CD14-positive monocyte (primary cell): ENCODE measurements at regions not wholly inside any gene's neighbourhood (a gene's known extent, or its start where the extent isn't known, plus 50 kb on each side); places are given as distances from the start of the nearest gene placed in this dataset.

Source experiments
- DNase-seq, 3 donors: peaks; one replicate each; pipeline ENCODE4 v3.0.0-alpha.2; 2011 to 2022
- H2AFZ ChIP-seq: 2 replicates; pipeline ENCODE4 v1.6.0; 2012; ENCODE audit warnings: mild to moderate bottlenecking, low read depth, low read length, inconsistent platforms; ENCODE audit not compliant: insufficient read depth, poor library complexity, severe bottlenecking
- H3K27ac ChIP-seq, 2 donors: 1 replicate in 1 of 2; 2 replicates in 1 of 2; pipeline ENCODE4 v1.5.1; 2012 to 2013; ENCODE audit warnings: low read length in 2 of 2, control low read depth in 1 of 2, inconsistent platforms in 1 of 2, low read depth in 1 of 2, mild to moderate bottlenecking in 1 of 2
- H3K27me3 ChIP-seq, 2 donors: one replicate each; pipeline versions ENCODE4 v1.6.0 to v1.6.1; 2011 to 2013; ENCODE audit warnings: low read length in 2 of 2; ENCODE audit not compliant: control insufficient read depth in 2 of 2, insufficient read depth in 2 of 2
- H3K36me3 ChIP-seq, 2 donors: replicated peaks in 1 of 2; 1 replicate in 1 of 2; 2 replicates in 1 of 2; pipeline versions ENCODE4 v1.5.1 to v1.6.1; 2012 to 2013; ENCODE audit warnings: low read length in 2 of 2, control low read depth in 1 of 2, inconsistent platforms in 1 of 2, mild to moderate bottlenecking in 1 of 2; ENCODE audit not compliant: insufficient read depth in 2 of 2, control insufficient read depth in 1 of 2
- H3K4me1 ChIP-seq, 2 donors: 1 replicate in 1 of 2; 2 replicates in 1 of 2; pipeline versions ENCODE4 v1.5.1 to v1.6.1; 2012 to 2013; ENCODE audit warnings: low read length in 2 of 2, control low read depth in 1 of 2, inconsistent platforms in 1 of 2, mild to moderate bottlenecking in 1 of 2, moderate library complexity in 1 of 2; ENCODE audit not compliant: insufficient read depth in 2 of 2, control insufficient read depth in 1 of 2
- H3K4me2 ChIP-seq: replicated peaks from 2 replicates; pipeline ENCODE3; 2012; ENCODE audit warnings: low read length, moderate library complexity, mild to moderate bottlenecking; ENCODE audit not compliant: poor library complexity, severe bottlenecking; ENCODE audit errors: extremely low read depth
- H3K4me3 ChIP-seq, 3 experiments: fragments of 200-600 bp in 1 of 3; sonication (generic) in 1 of 3; replicated peaks in 1 of 3; 1 replicate in 2 of 3; 2 replicates in 1 of 3; pipeline ENCODE4 v1.5.1; 2011 to 2013; ENCODE audit warnings: low read length in 3 of 3, mild to moderate bottlenecking in 3 of 3, control low read depth in 2 of 3, low read depth in 2 of 3, inconsistent platforms in 1 of 3, moderate library complexity in 1 of 3
- H3K79me2 ChIP-seq: 2 replicates; pipeline ENCODE4 v1.6.0; 2012; ENCODE audit warnings: mild to moderate bottlenecking, control low read depth, inconsistent platforms, low read length, moderate library complexity; ENCODE audit not compliant: insufficient read depth
- H3K9ac ChIP-seq: 2 replicates; pipeline ENCODE4 v1.6.0; 2017; ENCODE audit warnings: low read length, mild to moderate bottlenecking; ENCODE audit not compliant: insufficient read depth, poor library complexity, severe bottlenecking
- H3K9me3 ChIP-seq, 2 donors: replicated peaks in 1 of 2; 1 replicate in 1 of 2; 2 replicates in 1 of 2; pipeline versions ENCODE4 v1.5.1 to v1.6.1; 2012 to 2013; ENCODE audit warnings: low read length in 2 of 2, control low read depth in 1 of 2; ENCODE audit not compliant: control insufficient read depth in 1 of 2, insufficient read depth in 1 of 2
- H4K20me1 ChIP-seq: 2 replicates; pipeline ENCODE4 v1.6.0; 2012; ENCODE audit warnings: mild to moderate bottlenecking, low read length, control low read depth, moderate library complexity; ENCODE audit not compliant: insufficient read depth
- H3K27ac Mint-ChIP-seq, 7 donors: one replicate each; pipeline ENCODE4 v1.8.0; 2020; ENCODE audit warnings: mild to moderate bottlenecking in 7 of 7, mixed read lengths in 7 of 7, moderate library complexity in 6 of 7, inconsistent platforms in 2 of 7
- H3K27me3 Mint-ChIP-seq, 3 donors: one replicate each; pipeline ENCODE4 v1.8.0; 2021 to 2022; ENCODE audit warnings: low read depth in 3 of 3, mild to moderate bottlenecking in 3 of 3, mixed read lengths in 3 of 3, moderate library complexity in 3 of 3, inconsistent platforms in 1 of 3
- H3K36me3 Mint-ChIP-seq, 2 donors: one replicate each; pipeline ENCODE4 v1.8.0; 2020; ENCODE audit warnings: mixed read lengths in 2 of 2, inconsistent platforms in 1 of 2, mild to moderate bottlenecking in 1 of 2
- H3K4me1 Mint-ChIP-seq: one replicate; pipeline ENCODE4 v1.8.0; 2020; ENCODE audit warnings: mild to moderate bottlenecking, mixed read lengths
- H3K4me3 Mint-ChIP-seq, 2 donors: one replicate each; pipeline ENCODE4 v1.8.0; 2020; ENCODE audit warnings: mild to moderate bottlenecking in 2 of 2, mixed read lengths in 2 of 2, moderate library complexity in 1 of 2
- H3K9me3 Mint-ChIP-seq, 7 donors: one replicate each; pipeline ENCODE4 v1.8.0; 2020 to 2022; ENCODE audit warnings: mixed read lengths in 7 of 7, mild to moderate bottlenecking in 6 of 7, moderate library complexity in 6 of 7, inconsistent platforms in 2 of 7
- WGBS: methylation state at CpG from one replicate; pipeline ENCODE4 v1.1.5; 2013; ENCODE audit warnings: missing lambda C conversion rate; ENCODE audit not compliant: insufficient coverage; 5-methylcytosine and 5-hydroxymethylcytosine counted together
- intact Hi-C, 2 donors: fragments of 100-400 bp; cut with micrococcal nuclease; formaldehyde crosslinking; loops; one replicate each; pipeline versions ENCODE4 v1.15.0 to v1.15.1; 2023
- TF ChIP-seq, protein P1 (sequence below): fragments of 200-600 bp; IDR thresholded peaks from one replicate; pipeline ENCODE4 v1.8.0; 2022; ENCODE audit warnings: antibody characterized with exemption, mild to moderate bottlenecking

DNA sequence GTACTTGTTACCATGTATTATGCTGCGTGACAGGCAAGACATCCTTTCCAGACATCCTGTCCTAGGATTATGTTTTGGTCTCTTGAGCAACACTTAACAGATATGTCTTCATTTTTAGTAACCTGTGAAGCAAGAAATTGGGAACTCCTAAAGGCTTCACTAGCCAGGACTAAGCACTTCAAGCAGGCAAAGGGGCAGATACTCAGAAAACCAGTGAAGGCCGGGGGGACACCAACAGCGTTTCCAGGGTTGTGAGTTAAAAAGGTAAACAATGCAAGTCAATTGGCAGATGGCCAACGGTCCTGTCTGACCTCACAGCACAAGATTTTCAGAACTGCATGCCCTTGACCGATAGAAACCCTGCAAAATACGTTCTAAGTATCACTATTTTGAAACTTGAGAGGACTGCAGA lies 77.6 kb upstream of the SFMBT2 start:
- Histone ChIP-seq H3K9ac (no peak overlapping the region), H3K4me2 (no peak overlapping the region), H3K4me3 (no peak overlapping the region), H3K79me2 (no peaks in the 10 kb centered on the region), H3K9me3 (no peaks in the 10 kb centered on the region), H3K36me3 (no peaks in the 10 kb centered on the region), H3K4me1 (peaks cover 66 to 78% of the 10 kb centered on the region in 2 donors), H3K27me3 (no peaks in the 10 kb centered on the region), H4K20me1 (no peaks in the 10 kb centered on the region), H2AFZ (peak overlapping the region; percentile 8), H3K27ac (no peak overlapping the region)
- WGBS: 20% methylated on average over 1 of the region's 6 CpGs
- Mint-ChIP-seq H3K9me3 (peaks cover 0 to 4% (median 0%) of the 10 kb centered on the region in 7 donors), H3K27me3 (no peaks in the 10 kb centered on the region), H3K27ac (peak overlapping the region in 1 of 7 donors; percentile 13), H3K36me3 (no peaks in the 10 kb centered on the region), H3K4me1 (peaks cover 81% of the 10 kb centered on the region), H3K4me3 (no peak overlapping the region)
- TF ChIP-seq, protein P1, sequence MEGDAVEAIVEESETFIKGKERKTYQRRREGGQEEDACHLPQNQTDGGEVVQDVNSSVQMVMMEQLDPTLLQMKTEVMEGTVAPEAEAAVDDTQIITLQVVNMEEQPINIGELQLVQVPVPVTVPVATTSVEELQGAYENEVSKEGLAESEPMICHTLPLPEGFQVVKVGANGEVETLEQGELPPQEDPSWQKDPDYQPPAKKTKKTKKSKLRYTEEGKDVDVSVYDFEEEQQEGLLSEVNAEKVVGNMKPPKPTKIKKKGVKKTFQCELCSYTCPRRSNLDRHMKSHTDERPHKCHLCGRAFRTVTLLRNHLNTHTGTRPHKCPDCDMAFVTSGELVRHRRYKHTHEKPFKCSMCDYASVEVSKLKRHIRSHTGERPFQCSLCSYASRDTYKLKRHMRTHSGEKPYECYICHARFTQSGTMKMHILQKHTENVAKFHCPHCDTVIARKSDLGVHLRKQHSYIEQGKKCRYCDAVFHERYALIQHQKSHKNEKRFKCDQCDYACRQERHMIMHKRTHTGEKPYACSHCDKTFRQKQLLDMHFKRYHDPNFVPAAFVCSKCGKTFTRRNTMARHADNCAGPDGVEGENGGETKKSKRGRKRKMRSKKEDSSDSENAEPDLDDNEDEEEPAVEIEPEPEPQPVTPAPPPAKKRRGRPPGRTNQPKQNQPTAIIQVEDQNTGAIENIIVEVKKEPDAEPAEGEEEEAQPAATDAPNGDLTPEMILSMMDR: no peak
- DNase-seq: peak in 2 of 3 donors; percentile 55 to 57
- intact Hi-C loops: no loop called here

DNA sequence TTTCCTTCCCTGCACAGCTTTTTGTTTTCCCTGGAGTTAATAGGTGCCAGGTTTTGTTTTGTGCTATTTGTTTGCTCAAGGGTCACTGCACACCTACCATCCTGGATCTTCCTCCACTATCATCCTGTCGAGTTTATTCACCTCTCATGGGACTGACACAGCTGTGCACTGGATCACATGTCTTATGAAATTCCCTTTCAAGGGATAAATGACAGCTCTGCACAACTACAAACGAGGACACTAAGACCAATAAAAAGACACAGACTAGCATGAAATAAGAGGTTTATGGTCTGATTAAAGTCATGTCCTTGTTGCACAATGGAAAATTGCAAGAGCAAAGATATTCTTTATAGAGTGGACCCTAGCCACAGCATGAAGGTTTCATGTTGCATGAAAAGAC lies 76.7 kb upstream of the SFMBT2 start:
- Histone ChIP-seq H2AFZ (no peak overlapping the region), H3K4me1 (peaks cover 66 to 78% of the 10 kb centered on the region in 2 donors), H3K27ac (no peak overlapping the region), H3K36me3 (no peaks in the 10 kb centered on the region), H4K20me1 (no peaks in the 10 kb centered on the region), H3K79me2 (no peaks in the 10 kb centered on the region), H3K9me3 (no peaks in the 10 kb centered on the region), H3K4me2 (no peak overlapping the region), H3K27me3 (no peaks in the 10 kb centered on the region), H3K9ac (no peak overlapping the region), H3K4me3 (no peak overlapping the region)
- Mint-ChIP-seq H3K9me3 (peaks cover 0 to 4% (median 0%) of the 10 kb centered on the region in 7 donors), H3K27me3 (no peaks in the 10 kb centered on the region), H3K4me1 (peaks cover 81% of the 10 kb centered on the region), H3K36me3 (no peaks in the 10 kb centered on the region), H3K4me3 (no peak overlapping the region), H3K27ac (no peak overlapping the region)
- intact Hi-C loops: no loop called here
- 67% methylated on average over 1 of the region's 2 CpGs for WGBS
- TF ChIP-seq, protein P1: no peak
- DNase-seq: no peak
